Astrocyte of the hippocampus (primary cell): ENCODE measurements at regions not wholly inside any gene's neighbourhood (a gene's known extent, or its start where the extent isn't known, plus 50 kb on each side); places are given as distances from the start of the nearest gene placed in this dataset.

Experiments
- DNase-seq: peaks from one replicate; pipeline ENCODE4 v3.0.0; 2011; ENCODE audit warnings: low read depth, low spot score

GRCh38 chr18:73244401-73244800 is 376.6 kb upstream of the NETO1 start:
- peak; percentile 19 for DNase-seq

DNA sequence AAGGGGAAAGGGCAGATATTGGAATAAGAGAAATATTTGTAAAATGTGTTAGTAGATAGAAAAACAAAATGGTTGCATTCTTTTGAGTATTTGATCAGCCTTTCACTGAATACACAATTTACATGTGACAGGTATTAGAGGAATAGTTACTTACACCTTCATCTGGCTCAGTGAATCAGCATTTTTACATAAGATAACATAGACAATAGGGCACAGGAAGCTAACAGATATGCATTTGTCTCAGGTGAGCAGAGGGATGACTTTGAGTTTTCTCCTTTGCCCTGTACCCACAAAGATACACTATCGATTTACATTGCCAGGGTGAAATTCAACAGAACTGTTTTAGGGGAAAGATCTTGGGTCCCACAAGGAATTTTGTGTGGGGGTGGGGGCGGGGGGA is 373.1 kb upstream of the NETO1 start:
- DNase-seq = no peak

- DNase-seq = peak; percentile 29
Measured at GRCh38 chr18:73235921-73236320, 368.1 kb upstream of the NETO1 start.

- peak; percentile 93 for DNase-seq
Measured at GRCh38 chr18:73235491-73235890, 367.7 kb upstream of the NETO1 start.

- no peak for DNase-seq
Measured at GRCh38 chr18:73232933-73233332, 365.1 kb upstream of the NETO1 start.

DNA sequence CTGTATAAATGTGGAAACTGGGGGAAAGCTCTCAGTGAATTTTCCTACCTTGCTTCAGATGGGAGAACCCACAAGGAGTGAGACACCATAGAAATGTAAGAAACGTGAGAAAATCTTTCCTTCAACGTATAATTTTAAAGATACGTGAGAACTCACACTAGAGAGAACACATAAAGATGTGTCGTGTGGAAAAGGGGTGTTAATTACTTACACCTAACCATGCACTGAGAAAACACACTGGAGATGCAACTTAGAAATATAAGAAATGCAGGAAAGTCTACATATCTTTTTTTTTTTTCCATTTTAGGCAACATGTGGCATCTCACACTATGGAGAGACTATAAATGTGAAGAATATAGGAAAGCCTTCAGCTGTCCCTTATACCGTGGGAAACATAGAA is 352.9 kb upstream of the NETO1 start:
- DNase-seq = no peak

- DNase-seq = no peak
Measured at GRCh38 chr18:73218293-73218692, 350.5 kb upstream of the NETO1 start.

- DNase-seq = no peak
Measured at GRCh38 chr18:73214970-73215369, 347.2 kb upstream of the NETO1 start.

GRCh38 chr18:73212442-73212841 is 344.7 kb upstream of the NETO1 start:
- DNase-seq = no peak

DNA sequence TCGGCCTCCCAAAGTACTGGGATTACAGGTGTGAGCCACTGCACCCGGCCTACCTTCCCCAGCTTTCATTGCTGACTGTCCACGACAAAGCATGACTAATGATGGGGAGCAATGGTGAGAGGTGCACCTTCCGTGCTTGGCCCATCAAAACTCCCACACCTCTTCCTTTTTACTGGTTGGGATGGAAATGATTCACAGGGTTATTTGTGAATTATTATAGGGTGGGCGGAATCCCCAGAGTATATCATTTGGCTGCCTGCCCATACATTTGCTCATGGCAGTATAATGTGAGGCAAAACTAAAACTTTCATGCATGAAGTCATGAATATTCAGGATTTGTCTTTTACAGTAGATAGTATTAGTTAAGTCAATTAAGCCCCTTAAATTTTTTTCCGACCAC is 334.2 kb upstream of the NETO1 start:
- DNase-seq = no peak

- DNase-seq = no peak
Measured at GRCh38 chr18:73199151-73199550, 331.4 kb upstream of the NETO1 start.

GRCh38 chr18:73189718-73190117 is 321.9 kb upstream of the NETO1 start:
- no peak for DNase-seq

- no peak for DNase-seq
Measured at GRCh38 chr18:73168236-73168635, 300.4 kb upstream of the NETO1 start.

- no peak for DNase-seq
Measured at GRCh38 chr18:73164430-73164829, 296.6 kb upstream of the NETO1 start.

GRCh38 chr18:73163236-73163635 is 295.4 kb upstream of the NETO1 start:
- no peak for DNase-seq

GRCh38 chr18:73156117-73156516 is 288.3 kb upstream of the NETO1 start:
- DNase-seq = no peak

DNA sequence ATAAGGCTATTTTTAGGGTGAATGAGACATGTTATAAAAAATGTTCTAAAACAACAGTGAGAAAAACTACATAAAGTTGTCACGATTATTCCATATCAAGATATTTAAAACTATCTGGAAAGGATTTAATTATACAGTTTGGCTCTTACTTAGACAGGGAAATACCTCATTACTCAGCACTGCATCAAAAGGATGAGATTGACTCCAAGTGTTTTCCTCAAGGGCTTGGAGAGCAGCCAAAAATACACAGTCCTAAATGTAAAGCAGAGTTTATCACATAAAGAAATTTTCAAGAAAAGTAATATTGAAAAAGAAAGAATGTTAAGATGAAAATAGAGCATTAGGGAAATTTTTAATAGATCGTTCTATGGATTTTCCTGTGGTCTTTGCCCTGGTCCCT is 285.5 kb upstream of the NETO1 start:
- peak; percentile 8 for DNase-seq

DNA sequence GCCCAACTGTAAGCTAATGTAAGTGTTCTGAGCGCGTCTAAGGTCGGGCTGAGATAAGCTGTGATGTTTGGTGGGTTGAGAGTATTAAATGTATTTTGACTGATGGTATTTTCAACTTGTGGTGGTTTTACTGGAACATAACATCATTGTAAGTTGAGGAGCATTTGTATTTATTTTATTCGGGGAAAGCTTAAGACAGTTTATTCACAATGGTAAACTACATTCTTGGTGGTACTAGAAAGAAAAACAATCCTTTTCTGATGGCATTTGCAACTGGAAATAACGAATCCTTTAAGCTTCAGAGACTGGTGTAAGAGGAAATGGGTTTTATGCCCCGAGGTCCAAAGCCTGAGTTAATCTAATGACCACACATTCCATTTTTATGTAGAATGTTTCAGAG is 283.3 kb upstream of the NETO1 start:
- peak; percentile 5 for DNase-seq

- DNase-seq = no peak
Measured at GRCh38 chr18:73150199-73150598, 282.4 kb upstream of the NETO1 start.

DNA sequence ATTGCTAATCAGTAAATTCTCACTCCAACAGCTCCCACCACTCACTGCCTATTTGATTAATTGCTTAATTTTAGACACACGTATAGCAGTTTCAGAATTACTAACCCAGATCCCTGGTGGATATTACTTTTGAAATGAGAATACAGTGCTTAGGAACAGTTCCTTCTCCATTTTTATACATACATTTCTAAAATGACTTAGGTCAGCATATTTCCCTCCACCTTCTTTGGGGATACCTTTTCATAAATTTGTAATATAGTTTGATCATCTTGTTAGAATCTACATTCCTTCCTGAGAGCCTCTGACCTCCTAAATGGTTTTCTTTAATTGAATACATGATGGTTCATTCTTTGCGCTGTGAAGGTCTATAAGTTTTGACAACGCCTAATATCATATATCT is 279.8 kb upstream of the NETO1 start:
- no peak for DNase-seq

- DNase-seq = no peak
Measured at GRCh38 chr18:73144030-73144429, 276.2 kb upstream of the NETO1 start.

DNA sequence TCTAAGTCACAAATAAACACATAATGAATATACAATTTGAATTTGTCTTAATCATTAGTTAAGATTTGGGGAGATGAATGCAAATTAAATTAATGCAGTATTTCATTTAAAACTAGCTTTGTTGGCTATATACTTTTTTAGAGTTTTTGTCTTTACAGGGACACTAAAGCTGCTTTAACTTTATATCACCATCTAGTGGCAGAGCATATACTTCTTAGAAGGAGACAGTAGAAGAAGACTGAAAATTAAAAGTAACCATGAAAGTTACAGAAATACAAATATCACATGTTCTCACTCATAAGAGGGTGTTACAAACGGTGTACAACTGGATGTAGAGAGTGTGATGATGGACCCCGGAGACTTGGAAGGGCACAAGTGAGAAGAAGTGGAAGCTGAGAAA is 268.3 kb upstream of the NETO1 start:
- peak; percentile 3 for DNase-seq

- peak; percentile 14 for DNase-seq
Measured at GRCh38 chr18:73124175-73124574, 256.4 kb upstream of the NETO1 start.

GRCh38 chr18:73121207-73121606 is 253.4 kb upstream of the NETO1 start:
- no peak for DNase-seq

DNA sequence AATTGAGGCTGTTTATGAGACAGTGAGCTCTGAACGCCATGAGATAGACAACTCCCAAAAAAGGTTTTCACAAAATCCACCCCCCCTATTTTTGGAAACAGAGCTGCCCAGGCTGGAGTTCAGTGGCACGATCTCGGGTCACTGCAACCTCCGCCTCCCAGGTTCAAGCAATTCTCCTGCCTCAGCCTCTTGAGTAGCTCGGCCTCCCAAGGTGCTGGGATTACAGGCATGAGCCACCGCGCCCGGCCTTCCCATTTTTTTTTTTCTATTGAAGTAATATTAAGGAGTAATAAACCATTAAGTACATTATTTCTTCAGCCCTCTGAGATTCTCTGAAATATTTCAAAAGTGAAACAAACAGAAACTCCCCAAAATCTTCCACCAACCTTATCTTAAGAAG is 252.8 kb upstream of the NETO1 start:
- DNase-seq = no peak
